GM21390 (cell line): ENCODE measurements at regions not wholly inside any gene's neighbourhood (a gene's known extent, or its start where the extent isn't known, plus 50 kb on each side); places are given as distances from the start of the nearest gene placed in this dataset.

ENCODE experiments used
- ATAC-seq: cut with Tn5 transposase; IDR thresholded peaks from one replicate; pipeline ENCODE4 v1.9.1; 2021; ENCODE audit not compliant: unreplicated experiment

- ATAC-seq = no peak
Observed at GRCh38 chr1:173128742-173129141, 78.0 kb upstream of the TNFSF18 start.

GRCh38 chr1:173127369-173128307, 76.9 kb upstream of the TNFSF18 start:
- no peak for ATAC-seq

GRCh38 chr1:173126421-173126820, 75.7 kb upstream of the TNFSF18 start:
- no peak for ATAC-seq

GRCh38 chr1:173122958-173123852, 72.5 kb upstream of the TNFSF18 start:
- no peak for ATAC-seq

GRCh38 chr1:173122344-173122935, 71.7 kb upstream of the TNFSF18 start:
- no peak for ATAC-seq

GRCh38 chr1:173118404-173118803, 67.7 kb upstream of the TNFSF18 start:
- no peak for ATAC-seq

GRCh38 chr1:173117761-173118160, 67.0 kb upstream of the TNFSF18 start:
- ATAC-seq = no peak

GRCh38 chr1:173117108-173117633, 66.4 kb upstream of the TNFSF18 start:
- ATAC-seq = no peak

GRCh38 chr1:173114346-173114745, 63.6 kb upstream of the TNFSF18 start:
- ATAC-seq = no peak

- no peak for ATAC-seq
Observed at GRCh38 chr1:173113015-173113741, 62.4 kb upstream of the TNFSF18 start.

GRCh38 chr1:173112129-173112528, 61.4 kb upstream of the TNFSF18 start:
- peak; percentile 98 for ATAC-seq

GRCh38 chr1:173107696-173108095, 57.0 kb upstream of the TNFSF18 start:
- ATAC-seq = no peak

GRCh38 chr1:173103006-173103405, 52.3 kb upstream of the TNFSF18 start:
- ATAC-seq = no peak

- no peak for ATAC-seq
Observed at GRCh38 chr1:173101589-173101988, 50.8 kb upstream of the TNFSF18 start.

- no peak for ATAC-seq
Observed at GRCh38 chr1:173100476-173101107, 49.9 kb upstream of the TNFSF18 start.
